ENCODE measurements at regions not wholly inside any gene's neighbourhood (a gene's known extent, or its start where the extent isn't known, plus 50 kb on each side); places are given as distances from the start of the nearest gene placed in this dataset.

DNA sequence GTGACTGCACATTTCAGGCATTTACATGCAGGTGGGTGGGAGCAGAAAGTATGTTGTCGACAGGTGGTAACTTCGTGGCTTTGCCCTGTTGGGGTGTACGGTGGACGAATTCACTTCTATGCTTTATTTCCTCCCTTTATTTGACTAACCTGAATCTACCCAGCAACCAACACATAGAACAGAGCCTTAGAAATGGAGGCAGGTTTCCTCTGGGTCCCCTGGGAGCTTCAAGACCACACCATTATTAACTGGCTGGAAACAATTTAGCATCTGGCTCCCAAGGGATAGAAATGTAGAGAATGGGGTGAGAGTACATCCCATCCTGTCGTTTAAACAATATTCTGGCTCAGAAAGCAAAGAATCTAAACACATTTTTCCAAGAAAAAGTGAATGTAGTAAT is 244.4 kb downstream of the DLEU7 start:
- intact Hi-C loops (cut with micrococcal nuclease), result no loop called here
- no peak for DNase-seq (ENCODE audit: unreplicated experiment)
- Mint-ChIP-seq H3K9me3 (ENCODE audit: unreplicated experiment) (no peaks in the 10 kb centered on the region), H3K27me3 (ENCODE audit: insufficient read depth, unreplicated experiment) (no peaks in the 10 kb centered on the region), H3K27ac (ENCODE audit: low read depth, unreplicated experiment) (no peak overlapping the region), H3K36me3 (ENCODE audit: insufficient read depth, unreplicated experiment) (no peaks in the 10 kb centered on the region), H3K4me3 (ENCODE audit: unreplicated experiment) (no peak overlapping the region), H3K4me1 (ENCODE audit: insufficient read depth, unreplicated experiment) (no peaks in the 10 kb centered on the region)
- CTCF ChIA-PET, result no interaction called here
- no peak for TF ChIP-seq CTCF (IDR thresholded peaks at IDR 0.05; ENCODE audit: unreplicated experiment)
- no TSS peak for BruUV-seq (replicated peaks)
- POLR2A ChIA-PET, result interaction anchor here (1.4 to 1.5 kb wide), 2 partner anchors 8 to 10 kb away, joined by 4 to 7 read pairs; no protein-coding TSS in a partner anchor

GRCh38 chr13:50599927-50600326 is 243.6 kb downstream of the DLEU7 start:
- ChIA-PET POLR2A (interaction anchor here (0.7 to 1.4 kb wide), 2 partner anchors 9 to 311 kb away, joined by 4 to 7 read pairs; no protein-coding TSS in a partner anchor), CTCF (no interaction called here)
- DNase-seq (ENCODE audit: unreplicated experiment), result no peak
- no peaks in the 10 kb centered on the region for H3K27me3 Mint-ChIP-seq (ENCODE audit: insufficient read depth, unreplicated experiment)
- no peak for TF ChIP-seq CTCF (IDR thresholded peaks at IDR 0.05; ENCODE audit: unreplicated experiment)
- H3K4me1 Mint-ChIP-seq (ENCODE audit: insufficient read depth, unreplicated experiment), result no peaks in the 10 kb centered on the region
- no peak overlapping the region for H3K27ac Mint-ChIP-seq (ENCODE audit: low read depth, unreplicated experiment)
- H3K4me3 Mint-ChIP-seq (ENCODE audit: unreplicated experiment), result no peak overlapping the region
- no peaks in the 10 kb centered on the region for H3K9me3 Mint-ChIP-seq (ENCODE audit: unreplicated experiment)
- BruUV-seq (replicated peaks), result no TSS peak
- H3K36me3 Mint-ChIP-seq (ENCODE audit: insufficient read depth, unreplicated experiment), result no peaks in the 10 kb centered on the region
- intact Hi-C loops (cut with micrococcal nuclease), result no loop called here

DNA sequence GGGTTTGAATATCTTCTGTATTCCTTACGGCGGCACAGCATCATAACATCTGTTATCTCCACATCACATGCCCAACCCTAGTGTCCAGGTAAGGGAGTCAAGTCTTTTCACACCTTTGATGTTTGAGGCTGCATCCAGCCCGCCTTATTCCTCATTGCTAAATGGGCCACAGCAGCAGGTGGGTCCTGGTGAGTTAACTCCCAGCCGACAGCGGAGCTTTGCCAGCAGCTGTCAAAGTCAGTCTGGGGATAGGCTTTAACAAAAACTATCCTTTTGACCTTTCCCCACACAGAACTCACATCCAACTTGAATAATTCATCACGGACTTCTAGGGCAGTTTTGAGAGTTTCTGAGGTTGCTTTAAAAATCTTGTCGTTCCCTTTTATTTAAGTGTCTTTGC is 235.1 kb downstream of the DLEU7 start:
- H3K27me3 Mint-ChIP-seq (ENCODE audit: insufficient read depth, unreplicated experiment), result no peaks in the 10 kb centered on the region
- no peak for TF ChIP-seq CTCF (IDR thresholded peaks at IDR 0.05; ENCODE audit: unreplicated experiment)
- H3K4me1 Mint-ChIP-seq (ENCODE audit: insufficient read depth, unreplicated experiment), result no peaks in the 10 kb centered on the region
- DNase-seq (ENCODE audit: unreplicated experiment), result no peak
- no peak overlapping the region for H3K4me3 Mint-ChIP-seq (ENCODE audit: unreplicated experiment)
- POLR2A ChIA-PET, result interaction anchor here (1.8 kb wide), 1 partner anchor 9 kb away, joined by 7 read pairs; no protein-coding TSS in a partner anchor
- no TSS peak for BruUV-seq (replicated peaks)
- CTCF ChIA-PET, result no interaction called here
- intact Hi-C loops (cut with micrococcal nuclease), result no loop called here
- no peaks in the 10 kb centered on the region for H3K36me3 Mint-ChIP-seq (ENCODE audit: insufficient read depth, unreplicated experiment)
- H3K27ac Mint-ChIP-seq (ENCODE audit: low read depth, unreplicated experiment), result no peak overlapping the region
- H3K9me3 Mint-ChIP-seq (ENCODE audit: unreplicated experiment), result no peaks in the 10 kb centered on the region

DNA sequence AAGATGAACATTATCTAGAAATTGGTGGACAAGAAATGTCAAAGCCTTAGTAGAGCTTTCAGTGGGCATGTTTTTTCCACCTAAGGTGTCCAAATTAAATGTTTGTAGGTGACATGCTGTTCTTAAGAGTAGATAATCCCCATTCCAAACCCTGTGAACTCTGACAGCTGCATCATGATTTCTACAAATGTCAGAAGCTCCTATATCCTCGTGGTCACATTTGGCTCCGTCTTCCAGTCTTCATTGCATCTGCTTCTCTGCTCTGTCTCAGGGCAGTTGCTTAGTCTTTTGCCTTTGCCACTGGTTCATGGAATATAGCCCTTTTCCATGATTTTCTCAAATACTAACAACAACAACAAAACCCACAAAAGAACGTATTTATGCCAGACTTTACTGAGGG is 234.5 kb downstream of the DLEU7 start:
- H3K27me3 Mint-ChIP-seq (ENCODE audit: insufficient read depth, unreplicated experiment), result no peaks in the 10 kb centered on the region
- no peak overlapping the region for H3K4me3 Mint-ChIP-seq (ENCODE audit: unreplicated experiment)
- no peaks in the 10 kb centered on the region for H3K36me3 Mint-ChIP-seq (ENCODE audit: insufficient read depth, unreplicated experiment)
- intact Hi-C loops (cut with micrococcal nuclease), result no loop called here
- no TSS peak for BruUV-seq (replicated peaks)
- TF ChIP-seq CTCF (IDR thresholded peaks at IDR 0.05; ENCODE audit: unreplicated experiment), result no peak
- CTCF ChIA-PET, result no interaction called here
- no peak overlapping the region for H3K27ac Mint-ChIP-seq (ENCODE audit: low read depth, unreplicated experiment)
- H3K4me1 Mint-ChIP-seq (ENCODE audit: insufficient read depth, unreplicated experiment), result no peaks in the 10 kb centered on the region
- no peaks in the 10 kb centered on the region for H3K9me3 Mint-ChIP-seq (ENCODE audit: unreplicated experiment)
- POLR2A ChIA-PET, result interaction anchor here (1.8 kb wide), 1 partner anchor 9 kb away, joined by 7 read pairs; no protein-coding TSS in a partner anchor
- DNase-seq (ENCODE audit: unreplicated experiment), result no peak
